RKO (cell line): ENCODE measurements at regions not wholly inside any gene's neighbourhood (a gene's known extent, or its start where the extent isn't known, plus 50 kb on each side); places are given as distances from the start of the nearest gene placed in this dataset.
A peak's percentile ranks its signal among the peaks of the same experiment; 100 is the strongest.

Experiments
- DNase-seq: peaks from one replicate; pipeline ENCODE4 v3.0.0-alpha.2; 2016; ENCODE audit warnings: low spot score

DNA sequence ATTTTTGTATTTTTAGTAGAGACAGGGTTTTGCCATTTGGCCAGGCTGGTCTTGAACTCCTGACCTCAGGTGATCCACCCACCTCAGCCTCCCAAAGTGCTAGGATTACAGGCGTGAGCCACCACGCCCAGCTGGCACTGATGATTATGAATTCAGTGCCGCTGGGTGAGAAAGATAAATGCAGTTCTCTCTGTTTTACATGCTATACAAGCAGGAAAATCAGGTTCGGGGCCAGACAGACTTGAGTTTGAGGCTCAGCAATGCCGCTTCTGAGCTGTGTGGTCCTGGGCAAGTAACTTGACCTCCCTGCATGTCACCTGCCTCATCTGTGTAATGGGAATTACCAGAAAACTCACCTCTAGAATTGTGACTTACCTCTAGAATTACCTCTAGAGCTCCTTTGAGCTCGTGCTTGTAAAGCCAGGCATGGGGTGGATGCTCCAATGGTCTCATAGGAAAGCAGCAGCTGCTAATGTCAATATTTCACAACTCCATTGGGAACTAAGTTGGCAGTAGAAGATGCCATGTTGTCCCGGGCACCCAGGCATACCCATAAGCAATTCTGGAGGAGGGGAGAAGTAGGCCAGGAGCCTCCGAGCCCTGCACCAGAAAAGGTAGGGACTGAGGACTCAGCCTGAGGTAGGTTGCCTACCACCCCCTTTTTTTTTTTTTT lies 119.8 kb upstream of the SLC25A33 start:
- DNase-seq = no peak

DNA sequence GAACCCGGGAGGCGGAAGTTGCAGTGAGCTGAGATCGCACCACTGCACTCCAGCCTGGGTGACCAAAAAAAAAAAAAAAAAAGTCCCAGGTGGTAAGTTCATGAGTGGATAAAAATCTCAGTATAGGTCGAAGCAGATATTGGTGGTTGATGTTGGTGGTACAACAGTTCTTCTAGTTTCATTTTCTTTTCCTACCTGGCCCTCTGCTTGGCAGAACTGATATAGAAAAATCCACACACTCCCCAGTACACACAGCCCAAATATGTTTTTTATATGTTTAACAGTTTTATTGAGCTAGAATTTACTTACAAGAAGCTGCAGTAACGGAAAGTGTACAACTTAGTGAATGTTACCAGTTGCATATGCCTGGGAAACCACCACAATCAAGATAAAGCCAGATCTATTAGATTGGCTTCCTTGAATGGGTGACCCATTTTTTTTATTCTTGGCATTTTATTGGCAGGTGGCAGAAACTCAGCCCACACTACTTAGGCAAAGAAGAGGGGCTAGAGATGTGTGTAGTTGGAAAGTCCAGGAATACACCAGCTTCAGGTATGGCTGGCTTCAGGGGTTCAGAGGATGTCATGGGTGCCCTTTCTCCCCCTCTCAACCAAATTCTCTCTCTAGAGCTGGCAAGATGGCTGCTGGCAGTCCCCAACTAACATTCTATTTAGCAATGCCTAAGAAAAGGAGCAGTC lies 118.3 kb upstream of the SLC25A33 start:
- DNase-seq = no peak

DNA sequence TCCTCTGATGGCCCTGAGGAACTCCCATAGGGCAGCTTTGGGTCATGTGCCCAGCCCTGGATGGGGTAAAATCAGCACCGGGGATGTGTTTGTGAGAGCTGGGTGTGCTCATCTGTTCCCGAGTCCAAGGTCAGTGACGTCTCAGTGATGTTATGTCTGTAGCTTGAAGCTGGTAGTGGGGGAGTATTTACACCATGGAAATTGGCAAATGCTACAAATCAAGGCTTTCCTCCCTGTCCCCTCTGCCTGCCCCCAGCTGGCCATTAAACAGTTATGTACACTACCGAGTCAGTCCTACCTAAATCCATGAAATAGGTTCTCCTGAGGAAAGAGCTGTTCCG lies 117.8 kb upstream of the SLC25A33 start:
- DNase-seq = no peak

DNA sequence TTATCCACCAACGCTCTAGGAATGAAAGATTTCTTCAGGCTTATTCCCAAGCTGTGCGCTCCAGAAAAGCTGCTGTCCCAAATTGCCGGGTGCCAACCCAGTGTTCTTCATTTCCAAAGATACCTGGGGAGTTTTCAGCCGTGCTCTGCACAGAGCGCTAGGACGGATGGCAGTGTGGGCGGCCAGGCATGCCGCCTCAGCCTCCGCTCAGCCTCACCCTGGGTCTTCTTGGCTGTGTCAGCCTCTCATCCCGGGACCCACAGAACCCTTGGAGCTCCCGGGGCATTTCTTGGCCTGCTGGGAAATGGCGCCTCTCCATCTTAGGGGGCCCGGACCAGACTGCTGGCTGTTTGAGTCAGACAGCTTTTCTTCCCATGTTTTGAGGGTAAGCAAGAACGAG lies 116.9 kb upstream of the SLC25A33 start:
- no peak for DNase-seq

DNA sequence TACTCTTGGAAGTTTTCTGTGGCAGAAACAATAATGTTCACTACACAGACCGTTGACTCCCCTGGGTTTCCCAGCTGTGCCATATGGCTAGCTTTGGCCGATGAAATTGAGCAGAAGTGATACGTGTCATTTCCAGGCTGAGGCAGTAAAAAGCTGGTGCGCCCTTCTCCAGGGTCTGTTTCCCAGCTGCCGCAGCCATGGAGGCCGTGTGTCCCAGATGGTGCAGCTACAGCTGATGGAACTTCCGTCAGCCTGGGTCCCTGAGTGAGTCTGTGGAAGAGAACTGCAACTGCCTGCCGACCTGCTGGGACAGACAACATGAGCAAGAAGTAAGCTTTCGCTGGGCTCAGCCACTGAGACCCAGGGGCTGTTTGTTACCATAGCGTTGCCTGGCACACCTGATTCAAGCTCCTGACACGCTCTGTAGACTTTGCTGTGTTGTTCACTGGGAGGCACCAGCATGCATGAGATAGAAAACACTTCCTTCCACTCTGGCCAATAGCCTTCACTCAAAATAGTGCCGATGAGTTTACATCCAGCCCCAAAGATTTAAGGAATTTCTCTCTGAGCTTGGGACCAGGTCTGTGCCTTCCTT lies 116.3 kb upstream of the SLC25A33 start:
- DNase-seq = no peak

DNA sequence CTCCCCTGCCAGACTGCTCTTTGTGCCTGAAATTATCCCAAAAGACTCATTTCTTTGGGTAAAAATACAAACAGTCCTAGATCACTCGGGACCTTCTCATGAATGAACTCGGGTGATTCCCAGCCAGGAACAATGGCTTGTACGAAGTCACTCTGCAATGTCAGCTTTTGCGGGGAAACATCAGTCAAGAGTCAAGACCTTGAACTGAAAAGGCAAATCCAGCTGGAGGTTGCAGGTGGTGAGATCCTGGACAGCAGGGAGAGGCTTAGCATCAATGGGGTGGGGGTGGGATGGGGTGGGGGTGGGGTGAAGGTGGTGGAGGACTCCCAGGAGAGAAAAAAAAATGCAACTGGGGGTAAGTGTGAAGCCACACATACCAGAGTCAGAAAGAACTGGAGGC lies 115.0 kb upstream of the SLC25A33 start:
- DNase-seq = no peak

DNA sequence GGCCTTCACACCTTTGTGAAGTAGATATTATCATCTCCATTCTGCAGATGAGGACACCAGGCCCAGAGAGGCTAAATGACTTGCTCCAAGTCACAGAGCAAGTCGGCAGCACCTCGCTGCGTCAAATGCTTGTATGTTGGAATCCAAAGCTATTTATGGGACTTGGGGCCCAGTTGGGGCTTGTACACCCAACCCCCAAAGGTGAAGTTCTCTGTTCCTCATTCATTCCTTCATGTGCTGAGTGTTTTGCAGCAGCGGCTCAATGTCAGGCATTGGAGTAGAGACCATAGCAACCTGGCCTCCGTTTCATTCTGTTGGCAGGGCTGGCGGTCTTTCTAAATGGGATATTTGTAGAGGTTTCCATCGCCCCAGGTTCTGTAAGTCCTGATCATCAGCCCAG lies 113.4 kb upstream of the SLC25A33 start:
- DNase-seq = no peak

DNA sequence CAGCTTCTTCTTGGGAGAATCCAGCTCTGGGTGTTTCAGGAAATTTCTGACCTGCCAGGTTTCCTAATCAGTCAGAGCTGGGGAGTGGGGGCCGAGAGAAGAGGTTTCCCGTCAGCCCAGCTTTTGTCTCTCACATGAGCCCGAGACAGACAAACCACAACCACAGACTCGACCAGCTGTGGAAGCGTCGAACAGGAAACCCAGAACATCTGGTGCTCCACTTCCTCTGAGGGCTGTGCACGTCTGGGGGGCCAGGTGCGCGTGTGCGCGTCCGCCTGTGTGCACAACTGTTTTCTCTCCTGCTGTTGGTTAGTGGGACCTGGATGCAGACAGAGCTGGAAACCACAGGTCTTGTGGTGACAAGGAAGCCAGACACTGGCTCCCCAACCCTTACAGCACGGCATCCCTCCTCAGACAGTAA lies 113.0 kb upstream of the SLC25A33 start:
- DNase-seq = no peak

DNA sequence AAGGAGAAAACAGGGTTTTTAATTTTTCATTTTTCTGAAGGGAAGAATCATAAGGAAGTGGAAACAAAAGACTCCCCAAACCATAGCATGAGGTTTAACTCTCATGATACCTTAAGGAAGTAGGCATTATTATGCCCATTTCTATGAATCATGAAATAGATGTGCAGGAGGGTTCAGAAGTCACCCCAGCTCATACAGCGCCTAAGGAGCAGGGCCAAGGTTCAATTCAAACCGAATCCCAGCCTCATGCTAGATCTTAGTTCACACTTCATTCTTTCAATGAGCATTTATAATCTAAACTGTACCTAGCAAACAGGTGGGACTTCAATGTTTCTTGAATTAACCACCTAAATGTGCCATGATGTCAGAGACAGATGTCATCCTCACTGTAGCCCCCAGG lies 111.9 kb upstream of the SLC25A33 start:
- no peak for DNase-seq

DNA sequence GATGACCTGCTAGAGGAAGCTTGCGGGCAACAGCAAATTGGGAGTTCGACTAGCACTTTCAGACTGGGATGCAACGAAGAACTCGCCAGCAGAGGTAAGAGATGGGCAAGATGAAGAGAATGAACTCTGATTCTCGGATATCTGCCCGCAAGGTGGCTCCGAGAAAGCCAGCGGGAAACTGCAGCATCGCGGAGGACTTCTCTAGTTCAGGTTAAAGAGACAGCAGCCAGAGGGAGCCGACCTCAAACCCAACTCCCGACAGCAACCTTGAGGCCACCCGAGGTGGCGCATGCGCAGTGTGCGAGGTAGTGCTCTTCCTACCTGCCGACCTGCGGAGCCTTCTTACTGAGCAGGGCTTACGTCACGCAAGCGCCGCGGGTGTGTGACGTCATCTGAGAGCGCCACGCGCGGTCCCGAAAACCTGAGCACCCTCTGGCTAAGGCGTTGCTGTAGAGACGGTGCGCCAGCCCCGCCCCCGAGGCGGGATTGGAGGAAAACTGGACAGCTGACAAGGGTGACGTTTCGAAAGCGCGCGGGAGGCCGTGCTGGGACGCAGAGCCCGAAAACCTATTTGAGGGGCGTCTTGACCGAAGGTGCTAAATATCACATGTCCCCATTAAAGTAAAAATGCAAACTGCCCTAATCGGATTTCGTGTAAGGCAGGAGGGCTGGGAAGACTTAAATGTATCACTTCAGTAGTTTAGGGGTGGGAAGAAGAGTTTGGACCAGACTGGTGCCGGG lies 110.5 kb upstream of the SLC25A33 start:
- DNase-seq = peak; percentile 98

DNA sequence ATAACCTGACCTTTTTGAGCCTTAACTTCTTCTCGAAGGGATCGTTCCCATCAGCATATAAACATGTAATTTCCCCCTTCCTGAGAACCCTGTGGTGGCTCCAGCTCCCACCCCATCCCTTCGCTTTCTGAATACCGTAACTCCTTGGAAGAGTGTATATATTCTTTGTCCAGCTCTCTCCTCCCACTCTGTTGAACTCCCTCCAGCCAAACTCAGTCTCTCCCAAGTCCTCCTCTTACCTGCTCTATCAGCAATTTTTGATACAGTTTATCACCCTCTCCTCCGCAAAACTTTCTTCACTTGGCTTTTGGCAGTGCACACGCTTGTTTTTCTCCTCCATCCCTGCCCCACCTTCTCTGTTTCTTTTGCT lies 109.9 kb upstream of the SLC25A33 start:
- DNase-seq = no peak

DNA sequence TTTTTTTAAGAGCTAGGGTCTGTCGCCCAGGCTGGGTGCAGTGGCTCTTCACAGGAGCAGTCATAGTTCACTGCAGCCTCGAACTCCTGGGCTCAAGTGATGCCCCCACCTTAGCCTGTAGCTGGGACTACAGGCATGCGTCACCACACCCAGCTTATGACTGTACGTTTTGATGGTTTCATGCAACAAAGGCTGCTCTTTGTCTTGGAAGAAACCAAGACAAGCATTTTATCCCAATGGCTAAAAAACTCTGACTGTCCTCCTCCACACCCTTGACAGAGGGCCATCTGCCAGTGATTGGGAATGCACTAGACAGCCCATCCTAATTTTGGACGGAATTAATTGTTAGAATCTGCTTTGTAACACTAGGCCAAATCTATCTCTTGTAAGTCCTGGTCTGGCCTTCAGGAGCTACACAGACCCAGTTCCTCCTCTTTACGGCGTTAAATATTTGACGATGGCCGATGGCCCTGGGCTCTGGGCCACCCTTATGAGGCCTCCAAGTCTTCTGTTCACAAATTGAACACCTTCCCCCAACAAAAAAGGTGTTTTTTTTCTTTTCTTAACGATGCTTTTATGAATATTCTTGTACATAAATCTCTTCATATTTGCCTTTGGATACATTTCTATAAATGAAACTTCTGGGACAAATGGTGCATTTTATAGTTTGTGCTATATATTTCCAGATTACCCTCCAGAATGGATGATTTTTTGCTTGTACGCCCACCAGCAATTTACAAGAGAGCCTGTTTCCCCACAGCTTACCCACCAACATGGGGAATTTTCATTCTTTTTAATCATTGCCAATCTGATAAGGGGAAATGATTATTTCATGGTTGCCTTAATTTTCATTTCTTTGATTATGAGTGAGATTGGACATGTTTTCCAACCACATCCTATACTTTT lies 104.8 kb upstream of the SLC25A33 start:
- DNase-seq = no peak

DNA sequence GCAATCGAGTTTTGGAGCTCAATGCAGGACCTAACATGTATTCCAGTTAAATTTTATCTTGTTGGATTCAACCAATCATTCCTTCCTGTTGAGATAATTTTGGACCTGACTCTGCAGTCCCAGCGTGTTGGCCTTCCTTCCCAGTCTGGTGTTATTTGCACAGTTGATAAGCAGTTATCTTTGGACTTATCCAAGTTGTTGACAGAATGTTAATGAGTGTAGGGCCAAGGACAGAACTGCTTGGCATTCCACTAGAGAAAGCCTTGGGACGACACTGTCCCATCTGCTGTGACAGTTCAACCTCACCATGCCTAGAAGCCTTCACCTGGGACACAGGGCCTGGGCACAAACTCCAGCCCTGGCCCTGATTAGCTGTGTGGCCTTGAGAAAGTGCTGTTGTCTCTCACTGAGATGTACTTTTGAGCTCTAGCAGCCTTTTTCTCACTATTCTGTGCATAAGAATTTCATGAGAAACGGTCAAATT lies 104.1 kb upstream of the SLC25A33 start:
- DNase-seq = no peak

DNA sequence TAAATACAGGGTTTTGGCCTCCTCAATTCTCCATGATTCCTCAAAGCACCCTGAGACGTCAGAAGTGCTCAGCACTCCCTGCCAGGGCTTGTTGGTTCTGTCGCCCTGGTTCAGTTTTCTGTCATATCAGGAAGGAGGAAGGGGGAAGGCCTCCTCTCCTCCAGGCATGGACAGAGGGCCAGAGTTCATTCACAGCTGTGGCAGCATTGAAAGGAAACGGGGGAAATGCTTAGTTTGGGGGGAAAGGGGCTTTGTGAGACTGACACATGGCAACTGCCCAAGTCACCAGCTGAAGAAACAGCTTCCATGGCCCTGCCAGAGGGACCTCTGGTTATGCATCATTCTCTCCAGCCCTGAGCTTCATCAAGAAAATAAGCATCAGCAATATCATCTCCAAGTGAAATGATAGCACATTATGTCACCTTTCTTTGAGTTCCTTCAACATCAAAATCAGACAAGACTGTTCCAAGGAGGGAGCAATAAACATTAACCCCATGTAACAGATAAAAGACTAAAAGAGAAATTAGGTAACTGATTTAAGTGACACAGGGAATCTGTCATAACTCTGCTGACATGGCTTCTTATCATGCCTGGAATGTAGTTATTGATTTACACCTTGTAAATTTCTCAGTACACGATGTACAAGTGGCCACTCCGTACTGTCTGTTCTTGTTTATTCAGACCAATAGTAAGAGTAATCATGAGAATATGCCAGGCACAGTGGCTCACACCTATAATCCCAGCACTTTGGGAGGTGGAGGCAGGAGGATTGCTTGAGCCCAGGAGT lies 103.2 kb upstream of the SLC25A33 start:
- DNase-seq = no peak

DNA sequence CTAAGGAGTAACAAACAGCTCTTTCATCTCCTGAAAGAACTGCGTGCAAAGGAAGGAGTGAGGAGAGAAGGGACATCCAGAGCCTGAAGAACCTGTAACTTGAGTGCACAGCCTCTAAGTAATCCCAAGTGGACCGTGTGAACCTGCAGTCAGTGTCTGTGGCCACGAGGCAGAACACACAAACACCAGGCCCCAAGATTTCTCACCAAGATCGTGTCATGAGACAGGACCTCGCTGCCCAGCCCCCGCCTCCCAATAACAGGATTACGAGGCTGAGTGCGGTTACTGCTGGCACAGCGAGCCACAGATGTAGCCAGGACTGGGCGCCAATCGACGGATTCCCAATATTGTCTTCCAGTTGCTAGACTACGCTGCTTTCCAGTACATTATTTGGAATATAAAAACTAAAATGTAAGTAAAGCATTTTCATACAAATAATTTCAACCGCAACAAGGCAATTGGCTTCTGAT lies 101.3 kb upstream of the SLC25A33 start:
- DNase-seq = no peak

DNA sequence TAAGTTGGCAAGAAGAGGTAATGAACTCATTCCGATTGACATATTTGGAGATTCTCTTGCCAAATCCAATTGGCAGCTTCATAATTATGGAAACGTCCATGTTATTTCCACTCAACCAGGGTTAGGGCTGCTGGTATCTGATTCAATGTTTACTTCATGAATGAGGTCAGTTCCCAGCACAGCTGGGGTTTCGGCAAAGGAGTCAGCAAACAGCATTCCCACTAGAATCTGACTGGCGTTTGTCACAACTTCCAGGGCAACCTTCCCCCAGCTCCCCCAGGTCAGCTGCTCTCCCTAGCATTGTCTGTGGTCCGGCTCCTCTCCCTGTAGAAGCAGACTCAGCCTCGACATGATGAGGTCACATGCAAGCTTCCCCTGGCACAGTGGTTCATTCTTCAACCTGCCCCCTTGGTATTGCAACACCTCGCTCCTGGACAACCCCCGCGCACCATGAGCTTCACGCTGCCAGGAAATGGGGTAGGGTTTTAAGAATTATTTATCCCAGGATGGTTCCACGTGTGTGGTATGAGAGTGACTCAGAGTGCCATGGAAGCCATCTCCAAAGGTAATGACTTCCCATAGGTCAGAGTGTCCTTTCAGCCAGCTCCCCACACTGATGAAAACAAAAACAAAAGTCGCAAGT lies 100.7 kb upstream of the SLC25A33 start:
- peak; percentile 22 for DNase-seq

DNA sequence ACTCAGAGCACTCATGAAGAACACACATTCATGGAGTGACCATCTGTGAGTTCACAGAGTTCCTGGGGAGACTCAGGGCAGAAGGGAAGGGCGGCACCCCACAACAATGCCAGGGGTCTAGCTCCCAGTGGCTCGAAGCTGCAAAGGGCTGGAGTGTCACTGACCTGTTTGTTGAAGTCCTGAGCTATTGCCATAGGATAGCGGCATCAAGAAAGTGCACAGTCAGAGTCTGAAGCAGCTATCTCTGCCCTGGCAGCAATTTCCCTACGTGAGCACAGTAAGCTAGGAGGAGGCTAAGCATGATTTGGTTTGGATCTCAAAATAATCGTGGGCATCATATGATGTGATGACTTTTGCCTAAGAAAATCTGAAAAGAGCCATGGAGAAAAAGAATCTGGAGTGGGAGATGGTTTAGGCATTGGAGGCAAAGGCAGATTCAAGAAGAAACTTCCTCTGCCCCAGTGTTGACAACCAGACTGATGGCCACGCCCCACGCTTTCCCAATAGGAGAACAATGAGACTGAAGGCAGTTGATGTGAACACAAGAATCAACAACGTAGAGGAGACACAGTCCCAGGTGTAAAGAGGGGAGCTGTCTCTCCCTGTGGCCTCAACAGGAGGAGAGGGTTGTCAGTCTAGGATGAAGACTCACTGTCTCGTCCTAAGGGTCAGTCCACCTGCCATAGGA lies 100.0 kb upstream of the SLC25A33 start:
- DNase-seq = no peak

DNA sequence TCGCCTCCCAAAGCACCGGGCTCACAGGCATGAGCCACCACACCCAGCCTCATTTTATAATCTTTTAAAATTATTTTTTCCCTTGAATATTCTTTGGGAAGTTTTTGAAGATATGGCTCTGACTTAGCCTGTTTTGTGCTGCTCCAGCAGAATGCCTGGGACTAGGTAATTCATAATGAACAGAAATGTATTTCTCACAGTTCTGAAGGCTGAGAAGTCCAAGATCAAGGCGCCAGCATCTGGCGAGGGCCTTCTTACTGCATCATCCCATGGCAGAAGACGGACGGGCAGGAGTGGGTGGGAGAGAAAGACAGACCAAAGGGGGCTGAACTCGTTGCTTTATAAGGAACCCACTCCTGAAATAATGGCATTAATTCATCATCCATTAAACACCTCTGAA lies 99.0 kb upstream of the SLC25A33 start:
- no peak for DNase-seq

DNA sequence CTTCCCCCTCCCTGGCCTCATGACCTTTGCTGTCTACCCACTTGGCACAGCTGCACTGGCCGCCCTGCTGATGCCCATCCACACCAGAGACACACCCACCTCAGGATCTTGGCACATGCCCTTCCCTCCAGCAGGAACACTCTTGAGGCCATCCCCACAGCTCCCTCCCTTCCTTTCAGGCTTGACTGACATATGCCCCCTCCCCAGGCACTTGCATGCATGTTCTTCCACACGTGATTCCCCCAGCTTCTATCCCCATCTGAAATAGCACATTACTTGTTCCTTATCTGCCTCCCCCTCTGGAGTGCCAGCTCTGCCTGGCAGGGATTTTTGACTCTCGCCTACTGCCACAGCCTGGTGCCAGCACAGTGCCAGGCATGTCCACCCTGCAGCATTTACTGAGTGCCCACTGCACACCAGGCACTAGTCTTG lies 98.5 kb upstream of the SLC25A33 start:
- DNase-seq = no peak
